Cardiac fibroblast (primary cell): ENCODE measurements at regions not wholly inside any gene's neighbourhood (a gene's known extent, or its start where the extent isn't known, plus 50 kb on each side); places are given as distances from the start of the nearest gene placed in this dataset.
A peak's percentile ranks its signal among the peaks of the same experiment; 100 is the strongest.

Source experiments
- DNase-seq, 2 donors: peaks; one replicate each; pipeline versions ENCODE4 v3.0.0 to v3.0.0-alpha.2; 2010; ENCODE audit warnings: low read depth in 2 of 2
- H3K4me3 ChIP-seq, 2 donors: replicated peaks in 1 of 2; 1 replicate in 1 of 2; 2 replicates in 1 of 2; pipeline ENCODE4 v1.5.1; 2011; ENCODE audit warnings: low read depth in 2 of 2, low read length in 2 of 2, mild to moderate bottlenecking in 2 of 2, moderate library complexity in 1 of 2
- CTCF ChIP-seq: IDR thresholded peaks from one replicate; pipeline ENCODE4 v1.5.1; 2011; ENCODE audit warnings: low read depth, mild to moderate bottlenecking, low read length, inconsistent platforms

GRCh38 chr5:27479859-27480258, 441.5 kb upstream of the CDH9 start:
- H3K4me3 ChIP-seq = no peak overlapping the region
- no peak for DNase-seq
- no peak for TF ChIP-seq CTCF

GRCh38 chr5:27477550-27477949, 439.2 kb upstream of the CDH9 start:
- H3K4me3 ChIP-seq = no peak overlapping the region
- TF ChIP-seq CTCF = no peak

GRCh38 chr5:27476356-27476988, 438.1 kb upstream of the CDH9 start:
- no peak for DNase-seq
- TF ChIP-seq CTCF = no peak
- H3K4me3 ChIP-seq = no peak overlapping the region

More at GRCh38 chr5:27477550-27477949, 439.2 kb upstream of the CDH9 start:
- DNase-seq = no peak

GRCh38 chr5:27475063-27475462, 436.7 kb upstream of the CDH9 start:
- H3K4me3 ChIP-seq = no peak overlapping the region
- no peak for DNase-seq
- no peak for TF ChIP-seq CTCF

- no peak for TF ChIP-seq CTCF
- DNase-seq = peak in 1 of 2 donors; percentile 0
- no peak overlapping the region for H3K4me3 ChIP-seq
Observed at GRCh38 chr5:27474395-27474794, 436.0 kb upstream of the CDH9 start.

- no peak for TF ChIP-seq CTCF
- DNase-seq = no peak
- no peak overlapping the region for H3K4me3 ChIP-seq
Observed at GRCh38 chr5:27474047-27474309, 435.6 kb upstream of the CDH9 start.
